Esophagus muscularis mucosa (tissue), 4 donors: ENCODE measurements at regions not wholly inside any gene's neighbourhood (a gene's known extent, or its start where the extent isn't known, plus 50 kb on each side); places are given as distances from the start of the nearest gene placed in this dataset.

ENCODE experiments used
- CTCF ChIP-seq, 3 experiments: fragments of 200-600 bp in 2 of 3; fragments of 450-650 bp in 1 of 3; sonication (generic) in 2 of 3; IDR thresholded peaks; one replicate each; pipeline ENCODE4 v1.5.1; 2017 to 2019; ENCODE audit warnings: antibody characterized with exemption in 3 of 3, mild to moderate bottlenecking in 2 of 3, moderate library complexity in 1 of 3
- EP300 ChIP-seq: sonication (generic); formaldehyde crosslinking; IDR thresholded peaks from one replicate; pipeline ENCODE4 v1.6.1; 2017; ENCODE audit warnings: antibody characterized with exemption
- POLR2A ChIP-seq: fragments of 450-650 bp; IDR thresholded peaks from one replicate; pipeline ENCODE4 v1.6.1; 2017; ENCODE audit warnings: antibody characterized with exemption, moderate library complexity, mild to moderate bottlenecking, low read depth
- POLR2AphosphoS5 ChIP-seq, 2 donors: sonication (generic); formaldehyde crosslinking; IDR thresholded peaks; one replicate each; pipeline ENCODE4 v1.6.1; 2017; ENCODE audit warnings: antibody characterized with exemption in 2 of 2

- TF ChIP-seq CTCF (IDR thresholded peaks at IDR 0.05) (no peak), POLR2A (no peak), EP300 (no peak), POLR2AphosphoS5 (IDR thresholded peaks at IDR 0.05) (no peak)
Measured at GRCh38 chr15:62521396-62521795, 356.3 kb upstream of the C2CD4B start.
